Osteocyte (in vitro differentiated cells): ENCODE measurements at regions not wholly inside any gene's neighbourhood (a gene's known extent, or its start where the extent isn't known, plus 50 kb on each side); places are given as distances from the start of the nearest gene placed in this dataset.

Experiments used
- DNase-seq: peaks from one replicate; pipeline ENCODE4 v3.0.0; 2021; ENCODE audit warnings: mixed read lengths; ENCODE audit not compliant: unreplicated experiment; ENCODE audit errors: extremely low spot score
- H3K27ac Mint-ChIP-seq: one replicate; pipeline ENCODE4 v1.8.0; 2021; ENCODE audit warnings: mild to moderate bottlenecking, mixed read lengths; ENCODE audit not compliant: unreplicated experiment
- H3K27me3 Mint-ChIP-seq: one replicate; pipeline ENCODE4 v1.8.0; 2021; ENCODE audit warnings: mixed read lengths; ENCODE audit not compliant: unreplicated experiment
- H3K36me3 Mint-ChIP-seq: one replicate; pipeline ENCODE4 v1.8.0; 2021; ENCODE audit warnings: mixed read lengths; ENCODE audit not compliant: unreplicated experiment
- H3K4me1 Mint-ChIP-seq: one replicate; pipeline ENCODE4 v1.8.0; 2021; ENCODE audit warnings: mixed read lengths; ENCODE audit not compliant: unreplicated experiment
- H3K4me3 Mint-ChIP-seq: one replicate; pipeline ENCODE4 v1.8.0; 2021; ENCODE audit warnings: mild to moderate bottlenecking, moderate library complexity, mixed read lengths; ENCODE audit not compliant: unreplicated experiment
- H3K9me3 Mint-ChIP-seq: one replicate; pipeline ENCODE4 v1.8.0; 2021; ENCODE audit warnings: mixed read lengths; ENCODE audit not compliant: unreplicated experiment
- TF ChIP-seq, protein P1 (sequence below): fragments of 200-600 bp; sonication (generic); IDR thresholded peaks from 2 replicates; pipeline ENCODE4 v1.5.0; 2021; ENCODE audit warnings: antibody characterized with exemption, mild to moderate bottlenecking, moderate library complexity

DNA sequence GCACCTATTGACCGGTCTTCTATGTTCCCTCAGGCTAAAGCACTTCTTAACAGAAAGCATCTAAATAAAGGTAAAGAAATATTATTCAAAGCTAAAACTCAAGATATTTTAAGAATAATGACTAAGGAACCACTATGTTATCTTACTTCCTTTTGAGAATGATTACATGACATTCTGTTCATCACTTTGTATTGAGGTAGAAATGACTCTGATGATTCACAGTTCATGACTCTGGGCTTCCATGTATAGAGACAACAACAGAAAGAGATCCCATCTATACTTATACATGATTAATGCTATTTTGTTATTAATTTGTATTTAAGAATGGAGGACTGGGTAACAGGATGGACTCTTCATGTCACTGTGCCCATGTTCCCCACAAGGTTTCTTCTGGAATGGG is 218.3 kb upstream of the OR4E1 start:
- no peaks in the 10 kb centered on the region for H3K27me3 Mint-ChIP-seq
- no peaks in the 10 kb centered on the region for H3K36me3 Mint-ChIP-seq
- no peak overlapping the region for H3K4me3 Mint-ChIP-seq
- DNase-seq = no peak
- TF ChIP-seq, protein P1, sequence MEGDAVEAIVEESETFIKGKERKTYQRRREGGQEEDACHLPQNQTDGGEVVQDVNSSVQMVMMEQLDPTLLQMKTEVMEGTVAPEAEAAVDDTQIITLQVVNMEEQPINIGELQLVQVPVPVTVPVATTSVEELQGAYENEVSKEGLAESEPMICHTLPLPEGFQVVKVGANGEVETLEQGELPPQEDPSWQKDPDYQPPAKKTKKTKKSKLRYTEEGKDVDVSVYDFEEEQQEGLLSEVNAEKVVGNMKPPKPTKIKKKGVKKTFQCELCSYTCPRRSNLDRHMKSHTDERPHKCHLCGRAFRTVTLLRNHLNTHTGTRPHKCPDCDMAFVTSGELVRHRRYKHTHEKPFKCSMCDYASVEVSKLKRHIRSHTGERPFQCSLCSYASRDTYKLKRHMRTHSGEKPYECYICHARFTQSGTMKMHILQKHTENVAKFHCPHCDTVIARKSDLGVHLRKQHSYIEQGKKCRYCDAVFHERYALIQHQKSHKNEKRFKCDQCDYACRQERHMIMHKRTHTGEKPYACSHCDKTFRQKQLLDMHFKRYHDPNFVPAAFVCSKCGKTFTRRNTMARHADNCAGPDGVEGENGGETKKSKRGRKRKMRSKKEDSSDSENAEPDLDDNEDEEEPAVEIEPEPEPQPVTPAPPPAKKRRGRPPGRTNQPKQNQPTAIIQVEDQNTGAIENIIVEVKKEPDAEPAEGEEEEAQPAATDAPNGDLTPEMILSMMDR = no peak
- H3K27ac Mint-ChIP-seq = no peak overlapping the region
- H3K9me3 Mint-ChIP-seq = no peaks in the 10 kb centered on the region
- H3K4me1 Mint-ChIP-seq = no peaks in the 10 kb centered on the region

DNA sequence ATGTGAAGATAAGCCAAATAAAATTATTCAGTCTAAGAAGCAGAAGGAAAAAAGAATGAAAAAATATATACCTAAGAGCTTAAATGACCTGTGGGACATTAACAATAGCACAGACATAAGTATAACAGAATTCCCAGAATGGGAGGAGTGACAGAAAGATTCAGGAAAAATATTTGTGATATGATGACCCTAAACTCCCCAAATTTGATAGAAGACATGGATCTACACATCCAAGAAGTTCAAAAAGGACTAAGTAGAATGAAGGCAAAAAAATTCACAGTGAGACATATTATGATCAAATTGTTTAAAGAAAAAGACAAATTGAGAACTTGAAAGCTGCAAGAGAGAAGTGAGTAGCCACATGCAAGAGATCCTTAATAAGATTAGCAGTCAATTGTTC is 211.4 kb upstream of the OR4E1 start:
- no peaks in the 10 kb centered on the region for H3K4me1 Mint-ChIP-seq
- H3K4me3 Mint-ChIP-seq = no peak overlapping the region

DNA sequence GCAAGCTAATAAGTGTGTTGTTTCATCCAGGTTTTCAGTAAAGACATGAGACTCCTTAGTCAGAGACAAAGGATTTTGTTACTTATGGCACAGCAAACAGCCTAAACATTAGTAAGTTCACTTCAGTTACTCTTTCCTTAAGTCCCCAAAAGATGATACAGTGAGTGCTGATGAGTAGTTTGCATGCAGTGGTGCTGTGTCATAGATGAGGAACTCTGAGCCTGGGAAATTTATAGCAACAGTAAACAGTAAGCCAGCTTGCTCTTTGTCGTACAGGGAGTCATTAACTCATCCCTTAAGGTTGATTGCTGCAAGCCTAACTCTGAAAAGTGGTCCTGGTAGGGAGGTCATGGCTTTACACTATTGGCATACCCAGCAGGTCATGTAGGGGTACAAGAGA is 208.6 kb upstream of the OR4E1 start:
- TF ChIP-seq, protein P1 = no peak
- no peak for DNase-seq
- Mint-ChIP-seq H3K27me3 (peaks cover 9% of the 10 kb centered on the region), H3K27ac (no peak overlapping the region), H3K4me3 (no peak overlapping the region), H3K36me3 (no peaks in the 10 kb centered on the region), H3K4me1 (no peaks in the 10 kb centered on the region), H3K9me3 (peaks cover 7% of the 10 kb centered on the region)

More for the DNA sequence above, 211.4 kb upstream of the OR4E1 start:
- no peak for DNase-seq
- H3K27me3 Mint-ChIP-seq = peaks cover 9% of the 10 kb centered on the region
- H3K27ac Mint-ChIP-seq = no peak overlapping the region
- no peaks in the 10 kb centered on the region for H3K36me3 Mint-ChIP-seq
- H3K9me3 Mint-ChIP-seq = peaks cover 7% of the 10 kb centered on the region
- TF ChIP-seq, protein P1 = no peak

DNA sequence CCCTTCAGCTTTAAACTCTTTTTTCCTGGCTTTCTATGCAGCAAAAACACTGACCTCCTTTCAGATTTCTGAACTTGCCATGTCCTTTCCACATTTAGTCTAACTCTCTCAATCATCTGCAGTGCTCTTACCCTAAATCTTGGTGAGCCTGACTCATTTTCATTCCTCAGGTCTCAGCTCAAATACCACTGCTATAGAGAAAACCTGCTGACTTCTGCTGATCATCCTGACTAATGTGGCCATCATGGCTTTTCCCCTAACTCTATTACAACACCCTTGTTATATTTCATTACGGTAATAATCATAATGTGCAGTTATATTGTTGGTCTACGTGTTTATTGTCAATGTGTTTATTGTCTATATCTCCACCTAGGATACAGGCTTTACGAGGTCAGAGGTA is 207.3 kb upstream of the OR4E1 start:
- no peaks in the 10 kb centered on the region for H3K36me3 Mint-ChIP-seq
- H3K4me3 Mint-ChIP-seq = no peak overlapping the region
- H3K27ac Mint-ChIP-seq = no peak overlapping the region
- TF ChIP-seq, protein P1 = no peak
- H3K27me3 Mint-ChIP-seq = peaks cover 11% of the 10 kb centered on the region
- no peak for DNase-seq
- peaks cover 7% of the 10 kb centered on the region for H3K9me3 Mint-ChIP-seq
- no peaks in the 10 kb centered on the region for H3K4me1 Mint-ChIP-seq

DNA sequence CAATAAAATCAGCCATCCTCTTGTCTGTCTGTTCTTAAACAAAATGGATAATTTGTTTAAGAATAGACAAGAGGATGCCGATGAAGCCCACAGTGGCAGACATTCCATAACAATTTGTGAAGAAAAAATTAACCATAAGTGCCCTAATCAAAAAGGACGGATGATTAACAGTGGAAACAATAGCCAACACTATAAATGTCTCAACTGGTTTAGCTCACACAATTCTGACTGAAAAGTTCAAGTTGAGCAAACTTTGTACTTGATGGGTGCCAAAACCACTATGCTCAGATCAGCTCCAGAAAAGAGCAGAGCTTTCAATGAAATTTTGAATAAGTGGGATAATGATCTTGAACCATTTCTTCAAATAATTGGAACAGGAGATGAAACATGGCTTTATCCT is 202.2 kb upstream of the OR4E1 start:
- H3K36me3 Mint-ChIP-seq = no peaks in the 10 kb centered on the region
- no peaks in the 10 kb centered on the region for H3K9me3 Mint-ChIP-seq
- peaks cover 3% of the 10 kb centered on the region for H3K27me3 Mint-ChIP-seq
- TF ChIP-seq, protein P1 = no peak
- no peak overlapping the region for H3K27ac Mint-ChIP-seq
- no peaks in the 10 kb centered on the region for H3K4me1 Mint-ChIP-seq
- H3K4me3 Mint-ChIP-seq = no peak overlapping the region
- DNase-seq = no peak
